Fibroblast of skin of back (primary cell): ENCODE measurements at regions not wholly inside any gene's neighbourhood (a gene's known extent, or its start where the extent isn't known, plus 50 kb on each side); places are given as distances from the start of the nearest gene placed in this dataset.

Source experiments
- DNase-seq: peaks from one replicate; pipeline ENCODE4 v3.0.0-alpha.2; 2013

GRCh38 chr2:106004851-106005250 is 189.2 kb downstream of the UXS1 start:
- no peak for DNase-seq

GRCh38 chr2:105999211-105999989 is 194.7 kb downstream of the UXS1 start:
- no peak for DNase-seq

GRCh38 chr2:105997711-105998110 is 196.4 kb downstream of the UXS1 start:
- DNase-seq = no peak

DNA sequence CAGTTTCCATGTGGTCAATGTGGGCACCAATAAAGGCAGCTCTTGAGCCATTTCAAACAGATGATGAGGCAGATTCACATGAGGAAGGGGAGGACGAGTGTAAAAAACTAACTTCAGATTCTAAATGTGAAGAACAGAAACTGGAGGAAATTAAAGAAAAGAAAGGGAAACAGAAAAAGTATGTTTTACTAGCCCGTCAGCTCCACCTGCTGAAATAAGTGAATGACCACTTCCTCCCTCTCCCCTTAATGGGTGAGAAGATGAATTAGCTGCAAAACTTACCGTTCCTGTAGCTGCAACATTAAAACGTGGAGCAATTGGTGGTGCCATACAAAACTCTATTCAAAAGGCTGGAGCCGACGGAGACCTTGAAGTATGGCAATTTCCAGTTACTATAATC is 203.5 kb downstream of the UXS1 start:
- DNase-seq = no peak

GRCh38 chr2:105989803-105990202 is 204.3 kb downstream of the UXS1 start:
- peak; percentile 1 for DNase-seq

DNA sequence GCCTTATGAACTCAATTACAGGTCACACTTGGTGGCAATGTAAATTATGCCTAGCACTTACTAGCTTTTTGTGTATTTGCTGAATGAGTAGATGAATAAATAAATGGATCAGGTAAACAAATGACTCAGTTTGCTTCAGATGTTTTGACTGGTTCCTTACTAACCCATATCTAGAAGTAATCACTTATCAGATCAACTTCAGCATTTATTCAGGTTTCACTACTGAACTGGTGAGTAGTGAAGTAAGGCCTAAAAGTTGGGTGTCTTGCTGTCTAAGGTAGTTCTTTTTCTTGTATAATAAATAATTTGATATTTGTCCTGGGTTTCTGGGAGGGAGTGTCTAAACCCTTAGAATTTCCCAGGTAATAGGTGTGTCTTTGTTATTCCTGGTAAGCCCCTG is 205.0 kb downstream of the UXS1 start:
- no peak for DNase-seq

DNA sequence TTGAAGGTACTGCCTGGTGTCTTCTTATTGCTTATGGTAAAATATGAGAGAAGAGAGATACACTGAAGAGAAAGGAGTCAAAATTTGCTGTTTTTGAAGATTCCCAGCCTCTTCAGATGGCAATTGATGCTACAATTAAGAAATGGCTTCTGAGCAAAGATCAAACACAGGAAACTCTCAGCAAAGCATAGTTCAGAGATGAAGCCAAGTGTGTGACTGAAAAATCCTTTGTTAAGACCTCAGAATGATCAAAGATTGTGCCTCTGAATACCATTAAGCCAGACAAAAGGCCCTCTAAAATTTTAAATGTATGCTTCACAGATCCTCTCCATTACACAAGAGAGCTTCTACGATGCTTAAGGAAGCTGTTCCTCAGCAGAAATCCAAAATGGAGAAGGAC is 216.3 kb downstream of the UXS1 start:
- no peak for DNase-seq

- peak; percentile 93 for DNase-seq
These were observed 216.9 kb downstream of the UXS1 start for GRCh38 chr2:105977212-105977611.

DNA sequence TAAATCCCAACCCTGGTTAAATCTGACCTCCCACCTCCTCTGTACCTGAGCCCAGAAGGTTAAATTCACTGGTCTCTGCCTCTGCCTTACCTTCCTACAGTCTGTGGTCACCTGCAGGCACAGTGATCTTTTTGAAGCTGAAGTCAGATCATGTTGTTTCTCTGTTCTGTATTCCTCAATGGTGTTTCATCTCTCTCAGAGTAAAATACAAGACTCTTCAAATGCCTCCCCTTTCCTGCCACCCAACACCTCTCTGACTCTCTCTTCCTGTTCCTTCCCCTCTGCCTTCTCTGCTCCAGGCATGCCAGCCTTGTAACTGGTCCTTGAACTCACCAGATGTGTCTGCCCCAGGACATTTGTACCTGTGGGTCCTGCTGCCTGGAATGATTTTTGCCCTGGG is 219.3 kb downstream of the UXS1 start:
- no peak for DNase-seq

- DNase-seq = no peak
These were observed 221.2 kb downstream of the UXS1 start for GRCh38 chr2:105972927-105973326.

DNA sequence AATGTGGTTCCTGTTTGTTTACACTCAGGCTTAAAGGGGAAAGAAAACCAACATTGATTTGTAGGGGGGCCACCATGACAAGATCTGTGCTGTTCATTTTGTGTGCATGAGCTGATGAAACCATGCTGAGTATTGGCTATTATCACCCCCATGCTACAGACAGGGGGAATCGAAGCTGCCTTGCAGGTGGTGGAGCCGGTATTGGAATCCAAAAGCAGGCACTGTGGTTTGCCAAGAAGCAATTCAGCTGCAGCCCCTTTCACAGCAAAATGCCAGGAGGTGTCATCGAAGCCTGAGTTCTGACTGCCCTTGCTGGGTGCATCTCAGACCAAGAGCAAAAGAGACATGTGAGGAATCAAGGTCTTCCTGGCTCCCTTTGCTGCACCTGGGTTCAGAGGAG is 221.9 kb downstream of the UXS1 start:
- no peak for DNase-seq

GRCh38 chr2:105969552-105969951 is 224.5 kb downstream of the UXS1 start:
- DNase-seq = no peak

DNA sequence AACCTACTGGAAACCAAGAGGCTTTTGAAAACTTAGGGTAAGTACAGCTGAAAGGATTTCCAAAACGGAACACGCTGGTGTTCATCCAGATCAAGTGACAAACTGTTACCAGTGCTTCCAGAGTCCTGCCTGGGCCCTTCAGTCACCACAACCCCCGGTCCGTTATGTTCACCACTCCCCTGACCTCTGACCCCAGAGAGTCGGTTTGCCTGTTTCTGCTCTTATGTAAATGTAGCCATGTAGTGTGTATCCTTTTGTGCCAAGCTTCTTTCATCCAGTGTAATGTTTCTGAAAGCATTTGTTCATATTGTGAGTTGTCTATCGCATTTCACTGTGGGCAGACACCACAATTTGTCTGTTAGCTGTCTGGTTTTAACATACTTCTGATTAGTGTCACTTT is 217.5 kb downstream of the NCK2 start:
- no peak for DNase-seq

GRCh38 chr2:105961599-105962146 is 217.0 kb downstream of the NCK2 start:
- no peak for DNase-seq

- DNase-seq = no peak
These were observed 214.6 kb downstream of the NCK2 start for GRCh38 chr2:105959357-105959756.

GRCh38 chr2:105954891-105955290 is 210.2 kb downstream of the NCK2 start:
- DNase-seq = no peak

DNA sequence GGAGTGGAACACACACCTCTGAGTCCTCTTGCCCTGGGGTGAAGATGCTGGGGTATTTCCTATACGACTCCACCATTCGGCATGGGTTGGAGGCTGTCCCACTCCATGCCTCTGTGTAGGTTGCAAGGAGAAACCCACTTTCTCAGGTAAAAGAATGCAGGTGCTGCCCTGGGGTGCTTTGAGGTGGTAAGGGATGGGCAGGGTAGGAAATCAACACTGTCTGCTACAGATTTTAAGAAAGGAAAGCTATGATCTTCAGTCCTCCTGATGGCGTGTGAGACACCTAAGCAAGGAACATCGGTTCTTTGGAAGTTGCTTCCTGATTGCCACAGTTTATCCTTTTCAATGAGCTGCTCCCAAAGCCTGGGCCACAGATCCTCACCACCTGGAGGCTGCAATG is 209.2 kb downstream of the NCK2 start:
- DNase-seq = no peak

GRCh38 chr2:105952131-105952530 is 207.4 kb downstream of the NCK2 start:
- DNase-seq = no peak

DNA sequence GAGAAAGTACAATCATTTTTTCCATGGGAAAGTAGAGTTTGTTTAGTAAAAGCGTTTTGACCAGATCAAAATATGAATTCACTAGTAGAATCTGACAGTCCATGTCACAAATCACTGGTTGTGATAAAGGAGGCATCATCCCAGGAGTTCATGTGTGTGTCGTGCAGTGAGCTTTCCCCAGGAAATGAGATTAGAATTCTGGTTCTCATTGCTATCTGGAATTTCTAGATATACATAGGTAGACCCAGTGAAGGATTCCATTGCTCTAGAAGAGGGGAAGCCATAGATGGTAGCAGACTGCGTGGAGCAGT is 206.6 kb downstream of the NCK2 start:
- no peak for DNase-seq

- DNase-seq = no peak
These were observed 206.0 kb downstream of the NCK2 start for GRCh38 chr2:105950521-105951383.

GRCh38 chr2:105943977-105944376 is 199.3 kb downstream of the NCK2 start:
- no peak for DNase-seq
